IMR-90 (cell line): ENCODE measurements at regions not wholly inside any gene's neighbourhood (a gene's known extent, or its start where the extent isn't known, plus 50 kb on each side); places are given as distances from the start of the nearest gene placed in this dataset.
A peak's percentile ranks its signal among the peaks of the same experiment; 100 is the strongest.

Experiments used
- ATAC-seq: fragments of 200-7000 bp; cut with Tn5 transposase; 2 replicates; pipeline ENCODE4 v1.9.1; 2020; ENCODE audit warnings: low read depth, mild to moderate bottlenecking, moderate library complexity
- BruUV-seq: library from RNA; stranded (reverse); fragments of 400-500 nt; replicated peaks from 2 replicates; lab custom pipeline; 2021; lab: Mats Ljungman, UMichigan
- CTCF ChIA-PET: fragments of 300-600 bp; formaldehyde crosslinking; extraction: SDS; loops from one replicate; lab custom pipeline; 2021; ENCODE audit warnings: antibody characterized with exemption; lab: Yijun Ruan, JAX
- POLR2A ChIA-PET: fragments of 300-600 bp; sonication (Branson Sonifier 250); formaldehyde crosslinking; loops from one replicate; lab custom pipeline; 2022; ENCODE audit warnings: antibody characterized with exemption; ENCODE audit not compliant: unreplicated experiment; lab: Charles Lee
- DNase-seq: peaks from one replicate; pipeline ENCODE4 v3.0.0; 2013
- H2AFZ ChIP-seq: replicated peaks from 2 replicates; pipeline ENCODE3; 2013; ENCODE audit warnings: low read length, mild to moderate bottlenecking; ENCODE audit not compliant: poor library complexity
- H2AK5ac ChIP-seq: 2 replicates; pipeline ENCODE4 v1.6.1; 2013; ENCODE audit warnings: low read depth, low read length, inconsistent platforms
- H2AK9ac ChIP-seq: replicated peaks from 2 replicates; pipeline ENCODE3; 2013; ENCODE audit warnings: mild to moderate bottlenecking, low read depth, low read length, moderate library complexity; ENCODE audit not compliant: poor library complexity
- H2BK120ac ChIP-seq: 2 replicates; pipeline ENCODE4 v1.6.1; 2013; ENCODE audit warnings: low read depth, low read length, inconsistent platforms
- H2BK15ac ChIP-seq: 3 replicates; pipeline ENCODE4 v1.6.1; 2013; ENCODE audit warnings: low read depth, low read length, inconsistent platforms
- H2BK20ac ChIP-seq: 2 replicates; pipeline ENCODE4 v1.6.1; 2013; ENCODE audit warnings: low read depth, mild to moderate bottlenecking, inconsistent platforms, low read length, moderate library complexity
- H2BK5ac ChIP-seq: 2 replicates; pipeline ENCODE4 v1.6.1; 2013; ENCODE audit warnings: mild to moderate bottlenecking, low read depth, low read length, inconsistent platforms; ENCODE audit not compliant: poor library complexity, severe bottlenecking
- H3K14ac ChIP-seq: replicated peaks from 2 replicates; pipeline ENCODE4 v1.6.1; 2013; ENCODE audit warnings: low read depth, low read length, inconsistent platforms
- H3K18ac ChIP-seq: 2 replicates; pipeline ENCODE4 v1.6.1; 2013; ENCODE audit warnings: low read depth, low read length, control low read depth
- H3K23ac ChIP-seq: 2 replicates; pipeline ENCODE4 v1.6.1; 2013; ENCODE audit warnings: low read depth, low read length, inconsistent platforms
- H3K27ac ChIP-seq: 2 replicates; pipeline ENCODE4 v1.5.1; 2013; ENCODE audit warnings: mild to moderate bottlenecking, control low read depth, low read length; ENCODE audit not compliant: insufficient read depth
- H3K27me3 ChIP-seq: 2 replicates; pipeline ENCODE4 v1.6.1; 2013; ENCODE audit warnings: low read length; ENCODE audit not compliant: control insufficient read depth, insufficient read depth
- H3K36me3 ChIP-seq: 2 replicates; pipeline ENCODE4 v1.6.1; 2013; ENCODE audit warnings: low read length, mixed read lengths; ENCODE audit not compliant: control insufficient read depth, insufficient read depth
- H3K4ac ChIP-seq: 2 replicates; pipeline ENCODE4 v1.6.1; 2013; ENCODE audit warnings: low read depth, low read length, inconsistent platforms
- H3K4me1 ChIP-seq: 2 replicates; pipeline ENCODE4 v1.6.1; 2013; ENCODE audit warnings: low read length, mixed read lengths; ENCODE audit not compliant: control insufficient read depth, insufficient read depth
- H3K4me2 ChIP-seq: 2 replicates; pipeline ENCODE4 v1.6.1; 2013; ENCODE audit warnings: low read depth, mild to moderate bottlenecking, control low read depth, low read length, moderate library complexity
- H3K4me3 ChIP-seq: 2 replicates; pipeline ENCODE4 v1.5.1; 2013; ENCODE audit warnings: low read depth, mild to moderate bottlenecking, control low read depth, low read length, moderate library complexity; ENCODE audit not compliant: insufficient read depth
- H3K56ac ChIP-seq: 2 replicates; pipeline ENCODE4 v1.6.1; 2013; ENCODE audit warnings: low read length, inconsistent platforms; ENCODE audit not compliant: insufficient read depth; ENCODE audit errors: extremely low read depth
- H3K79me1 ChIP-seq, 2 experiments: 2 replicates each; pipeline ENCODE4 v1.6.1; 2013; ENCODE audit warnings: low read length in 2 of 2, inconsistent platforms in 1 of 2, low read depth in 1 of 2
- H3K9ac ChIP-seq: 2 replicates; pipeline ENCODE4 v1.6.1; 2013; ENCODE audit warnings: low read depth, low read length, control low read depth
- H3K9me1 ChIP-seq: 2 replicates; pipeline ENCODE4 v1.6.1; 2013; ENCODE audit warnings: low read length, inconsistent platforms; ENCODE audit not compliant: insufficient read depth
- H3K9me3 ChIP-seq: 2 replicates; pipeline ENCODE4 v1.6.1; 2013; ENCODE audit warnings: low read length; ENCODE audit not compliant: control insufficient read depth, insufficient read depth
- H4K20me1 ChIP-seq: 2 replicates; pipeline ENCODE4 v1.6.1; 2013; ENCODE audit warnings: low read length, inconsistent platforms; ENCODE audit not compliant: insufficient read depth
- H4K5ac ChIP-seq: 2 replicates; pipeline ENCODE4 v1.6.1; 2013; ENCODE audit warnings: mild to moderate bottlenecking, low read depth, low read length, control low read depth
- H4K8ac ChIP-seq, 2 experiments: 2 replicates each; pipeline ENCODE4 v1.6.1; 2013; ENCODE audit warnings: low read depth in 2 of 2, low read length in 2 of 2, control low read depth in 1 of 2, inconsistent platforms in 1 of 2
- H4K91ac ChIP-seq: 2 replicates; pipeline ENCODE4 v1.6.1; 2013; ENCODE audit warnings: low read depth, low read length, inconsistent platforms; ENCODE audit not compliant: insufficient read depth
- BHLHE40 ChIP-seq: fragments of 150-350 bp; IDR thresholded peaks from 2 replicates; pipeline ENCODE4 v1.6.1; 2016; ENCODE audit warnings: mild to moderate bottlenecking, low read depth, low read length
- CEBPB ChIP-seq: IDR thresholded peaks from 2 replicates; pipeline ENCODE4 v1.6.1; 2012; ENCODE audit warnings: low read depth, low read length, improper control_type of control experiment
- CHD1 ChIP-seq: IDR thresholded peaks from 2 replicates; pipeline ENCODE4 v1.6.1; 2012; ENCODE audit warnings: low read depth, low read length, improper control_type of control experiment
- CTCF ChIP-seq: conservative IDR thresholded peaks from 2 replicates; pipeline ENCODE4 v1.5.1; 2012; ENCODE audit warnings: mild to moderate bottlenecking, low read depth, low read length, improper control_type of control experiment
- ELK1 ChIP-seq: fragments of 150-350 bp; IDR thresholded peaks from 2 replicates; pipeline ENCODE4 v1.6.1; 2016; ENCODE audit warnings: low read depth, mild to moderate bottlenecking, low read length, moderate library complexity, borderline replicate concordance
- FOS ChIP-seq: fragments of 150-350 bp; IDR thresholded peaks from 2 replicates; pipeline ENCODE4 v1.6.1; 2016; ENCODE audit warnings: low read depth, low read length
- MAFK ChIP-seq: IDR thresholded peaks from 2 replicates; pipeline ENCODE4 v1.6.1; 2012; ENCODE audit warnings: low read depth, low read length, improper control_type of control experiment
- MAZ ChIP-seq: IDR thresholded peaks from 2 replicates; pipeline ENCODE4 v1.6.1; 2012; ENCODE audit warnings: low read depth, mild to moderate bottlenecking, low read length, improper control_type of control experiment, moderate library complexity, borderline replicate concordance
- MXI1 ChIP-seq: IDR thresholded peaks from 2 replicates; pipeline ENCODE4 v1.6.1; 2012; ENCODE audit warnings: low read depth, mild to moderate bottlenecking, low read length, moderate library complexity, borderline replicate concordance
- NFE2L2 ChIP-seq: fragments of 150-350 bp; IDR thresholded peaks from 2 replicates; pipeline ENCODE4 v1.6.1; 2016; ENCODE audit warnings: low read depth, mild to moderate bottlenecking, low read length
- POLR2A ChIP-seq: IDR thresholded peaks from 2 replicates; pipeline ENCODE4 v1.6.1; 2012; ENCODE audit warnings: mild to moderate bottlenecking, low read depth, low read length
- RAD21 ChIP-seq: IDR thresholded peaks from 2 replicates; pipeline ENCODE4 v1.6.1; 2012; ENCODE audit warnings: low read length, improper control_type of control experiment
- RCOR1 ChIP-seq: IDR thresholded peaks from 2 replicates; pipeline ENCODE4 v1.6.1; 2012; ENCODE audit warnings: mild to moderate bottlenecking, low read length, improper control_type of control experiment; ENCODE audit not compliant: insufficient replicate concordance
- RFX5 ChIP-seq: IDR thresholded peaks from 2 replicates; pipeline ENCODE4 v1.8.0; 2012; ENCODE audit warnings: low read depth, mild to moderate bottlenecking, low read length, moderate library complexity
- SMC3 ChIP-seq: fragments of 150-350 bp; IDR thresholded peaks from 2 replicates; pipeline ENCODE4 v1.6.1; 2016; ENCODE audit warnings: low read depth, mild to moderate bottlenecking, antibody characterized with exemption, low read length, moderate library complexity
- USF2 ChIP-seq: fragments of 150-350 bp; IDR thresholded peaks from 2 replicates; pipeline ENCODE4 v1.6.1; 2017; ENCODE audit warnings: mild to moderate bottlenecking, antibody characterized with exemption, low read length, low read depth
- WGBS, 2 experiments: methylation state at CpG; one replicate each; pipeline versions ENCODE4 v1.1.5 to v1.1.7; 2013; ENCODE audit warnings: missing lambda C conversion rate in 2 of 2; ENCODE audit not compliant: insufficient read length in 1 of 2; ENCODE audit errors: extremely low coverage in 2 of 2; 5-methylcytosine and 5-hydroxymethylcytosine counted together
- dilution Hi-C: fragments of 300-500 bp; cut with HindIII; formaldehyde crosslinking; loops from one replicate; pipeline ENCODE4 v1.14.3; 2018; ENCODE audit warnings: low sequenced_read_pairs; ENCODE audit not compliant: unreplicated experiment
- in situ Hi-C: fragments of 300-500 bp; cut with MboI; formaldehyde crosslinking; loops from 3 replicates; pipeline ENCODE4 v1.14.3; 2019; ENCODE audit warnings: low sequenced_read_pairs, inconsistent platforms, mixed read lengths
- intact Hi-C: fragments of 100-400 bp; cut with micrococcal nuclease; formaldehyde crosslinking; loops from 2 replicates; pipeline ENCODE4 v1.10.0; 2022

GRCh38 chr19:28224441-28224840, 988.5 kb downstream of the UQCRFS1 start:
- H3K23ac ChIP-seq = no peak overlapping the region
- H3K4me1 ChIP-seq = no peaks in the 10 kb centered on the region
- intact Hi-C loops = no loop called here
- H2BK120ac ChIP-seq = no peak overlapping the region
- no peaks in the 10 kb centered on the region for H3K9me1 ChIP-seq
- no peak overlapping the region for H3K14ac ChIP-seq
- H3K4me3 ChIP-seq = no peak overlapping the region
- H3K27me3 ChIP-seq = no peaks in the 10 kb centered on the region
- H2BK20ac ChIP-seq = no peak overlapping the region
- H3K18ac ChIP-seq = no peak overlapping the region
- no peaks in the 10 kb centered on the region for H3K36me3 ChIP-seq
- ChIA-PET CTCF (no interaction called here), POLR2A (no interaction called here)
- dilution Hi-C loops = no loop called here
- no peak overlapping the region for H4K5ac ChIP-seq
- WGBS, 2 experiments = 82% methylated on average over 4 of the region's 10 CpGs; no CpG with 5 or more reads in 1 of the 2 experiments
- peak overlapping the region; percentile 21 for H2AFZ ChIP-seq
- H3K9me3 ChIP-seq = peaks cover 44% of the 10 kb centered on the region
- DNase-seq (no peak), ATAC-seq (no peak)
- H2BK5ac ChIP-seq = no peak overlapping the region
- H3K27ac ChIP-seq = no peak overlapping the region
- no peak overlapping the region for H2AK9ac ChIP-seq
- no peak overlapping the region for H3K4me2 ChIP-seq
- in situ Hi-C loops = no loop called here
- no peaks in the 10 kb centered on the region for H4K20me1 ChIP-seq
- H2BK15ac ChIP-seq = no peak overlapping the region
- H2AK5ac ChIP-seq = no peak overlapping the region
- H3K79me1 ChIP-seq = no peaks in the 10 kb centered on the region
- no peak overlapping the region for H3K9ac ChIP-seq
- no TSS peak for BruUV-seq
- H3K56ac ChIP-seq = no peak overlapping the region
- no peak overlapping the region for H4K91ac ChIP-seq
- TF ChIP-seq RFX5 (no peak), FOS (no peak), MAFK (no peak), MXI1 (no peak), BHLHE40 (no peak), RAD21 (no peak), NFE2L2 (no peak), MAZ (no peak), CHD1 (no peak), CTCF (no peak), CEBPB (no peak), SMC3 (no peak), ELK1 (no peak), RCOR1 (no peak), POLR2A (no peak), USF2 (no peak)
- H4K8ac ChIP-seq = no peak overlapping the region
- no peak overlapping the region for H3K4ac ChIP-seq
